Sciatic nerve (tissue), 2 donors: ENCODE measurements at regions not wholly inside any gene's neighbourhood (a gene's known extent, or its start where the extent isn't known, plus 50 kb on each side); places are given as distances from the start of the nearest gene placed in this dataset.
"Not testable (repeated sequence)": the region's sequence is repeated elsewhere in the genome, so short reads cannot be mapped to it uniquely, and the experiment has no call there.

Source experiments
- ATAC-seq: fragments of 200-7000 bp; cut with Tn5 transposase; one replicate; pipeline ENCODE4 v1.9.1; 2020; ENCODE audit warnings: mild to moderate bottlenecking, moderate library complexity
- DNase-seq: peaks from one replicate; pipeline ENCODE4 v3.0.0-alpha.2; 2020; ENCODE audit warnings: low spot score
- intact Hi-C: fragments of 100-400 bp; cut with DNase I; formaldehyde crosslinking; loops from one replicate; pipeline ENCODE4 v1.14.2; 2022
- donor health status: DM: no; HTN: no; CAD: no.
- donor health status: DM: no; HTN: no; CAD: no.

- intact Hi-C loops, result no loop called here
- DNase-seq, result no peak
- ATAC-seq, result no peak
Measured at GRCh38 chr6:98041056-98041455, 758.0 kb upstream of the MMS22L start.

DNA sequence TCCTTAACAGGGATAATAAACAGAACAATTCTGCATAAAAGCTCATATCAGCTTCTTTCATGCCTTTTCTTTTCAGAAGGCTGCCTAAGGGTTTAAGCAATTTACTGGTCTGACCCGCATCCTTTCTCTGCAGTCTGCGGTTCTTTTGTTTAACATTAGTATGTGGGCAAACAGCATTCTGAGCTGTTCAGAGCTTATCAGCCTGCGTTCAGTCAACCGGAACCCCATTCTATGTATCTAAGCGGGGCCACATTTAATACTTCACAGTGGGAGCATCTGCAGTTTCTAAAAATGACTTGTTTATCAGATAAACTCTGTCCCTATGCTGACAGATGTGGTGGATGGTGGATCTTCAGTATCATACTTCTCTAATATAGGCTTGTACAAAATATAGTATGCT is 758.9 kb upstream of the MMS22L start:
- ATAC-seq (no peak), DNase-seq (no peak)
- intact Hi-C loops, result no loop called here

DNA sequence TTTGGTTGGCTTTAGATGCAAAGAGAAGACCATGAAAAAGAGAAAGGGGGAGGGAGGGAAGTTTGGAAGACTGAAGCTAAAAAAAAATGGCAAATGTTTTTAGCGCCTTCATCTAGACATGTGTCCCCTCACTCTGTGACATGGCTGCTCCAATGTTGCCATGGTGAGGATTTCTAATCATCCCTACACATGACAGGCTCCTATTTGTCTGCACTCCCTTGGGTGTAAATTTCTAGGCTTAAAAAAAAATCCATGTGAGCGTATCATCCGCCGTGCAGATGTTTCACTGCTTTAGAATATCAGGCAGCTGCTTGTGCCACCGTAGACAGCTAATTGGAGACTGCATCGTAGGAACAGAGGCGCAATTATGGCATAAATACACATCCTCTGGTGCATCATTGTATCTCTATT is 761.1 kb upstream of the MMS22L start:
- ATAC-seq, result no peak
- intact Hi-C loops, result no loop called here

GRCh38 chr6:98044791-98045470 is 761.9 kb upstream of the MMS22L start:
- DNase-seq (no peak), ATAC-seq (no peak)
- intact Hi-C loops, result no loop called here

More for the DNA sequence above, 761.1 kb upstream of the MMS22L start:
- no peak for DNase-seq

- intact Hi-C loops, result no loop called here
- DNase-seq (no peak), ATAC-seq (no peak)
Measured at GRCh38 chr6:98047164-98047563, 764.1 kb upstream of the MMS22L start.

GRCh38 chr6:98047871-98048270 is 764.9 kb upstream of the MMS22L start:
- DNase-seq (no peak), ATAC-seq (no peak)
- intact Hi-C loops, result no loop called here

- ATAC-seq (no peak), DNase-seq (no peak)
- intact Hi-C loops, result no loop called here
Measured at GRCh38 chr6:98054453-98054852, 771.4 kb upstream of the MMS22L start.

DNA sequence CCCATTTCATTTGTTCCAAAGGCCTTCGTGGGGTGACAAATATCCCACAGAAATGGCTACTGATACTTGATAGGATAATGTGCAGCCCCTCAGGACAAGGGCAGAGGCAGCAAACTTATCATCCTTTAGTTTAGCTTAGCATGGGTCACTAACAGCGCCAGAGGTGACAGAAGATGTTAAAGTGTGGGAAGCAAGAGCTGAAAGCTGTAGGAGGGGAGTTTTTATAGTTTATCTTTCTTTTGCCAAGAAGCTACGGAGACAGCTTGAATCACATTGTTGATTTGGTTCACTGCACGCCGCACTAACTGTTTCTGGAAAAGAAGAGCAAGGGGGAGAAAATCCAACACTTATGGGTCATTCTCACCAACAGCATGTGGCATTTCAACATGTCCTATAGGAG is 773.9 kb upstream of the MMS22L start:
- no peak for ATAC-seq
- DNase-seq, result no peak
- intact Hi-C loops, result no loop called here

DNA sequence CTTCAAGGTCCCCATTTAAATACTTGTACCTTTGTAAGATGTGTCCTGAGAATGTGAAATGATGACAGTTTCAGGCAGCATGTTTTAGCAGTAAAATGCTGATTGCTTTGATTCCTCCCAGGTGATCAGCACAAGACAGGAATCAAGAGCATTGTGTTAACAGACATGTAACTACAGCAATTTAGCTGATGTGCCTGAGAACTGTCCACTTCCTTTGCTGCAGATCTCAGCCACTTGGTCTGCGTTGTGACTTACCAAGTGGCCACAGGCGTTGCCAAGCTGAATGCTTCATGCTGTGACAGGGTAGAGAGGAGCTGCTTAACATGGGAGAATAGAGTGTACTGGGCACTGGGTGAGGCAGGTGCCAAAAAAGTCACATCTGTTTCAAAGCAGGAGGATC is 767.0 kb upstream of the POU3F2 start:
- DNase-seq, result no peak
- ATAC-seq, result no peak
- intact Hi-C loops, result no loop called here

DNA sequence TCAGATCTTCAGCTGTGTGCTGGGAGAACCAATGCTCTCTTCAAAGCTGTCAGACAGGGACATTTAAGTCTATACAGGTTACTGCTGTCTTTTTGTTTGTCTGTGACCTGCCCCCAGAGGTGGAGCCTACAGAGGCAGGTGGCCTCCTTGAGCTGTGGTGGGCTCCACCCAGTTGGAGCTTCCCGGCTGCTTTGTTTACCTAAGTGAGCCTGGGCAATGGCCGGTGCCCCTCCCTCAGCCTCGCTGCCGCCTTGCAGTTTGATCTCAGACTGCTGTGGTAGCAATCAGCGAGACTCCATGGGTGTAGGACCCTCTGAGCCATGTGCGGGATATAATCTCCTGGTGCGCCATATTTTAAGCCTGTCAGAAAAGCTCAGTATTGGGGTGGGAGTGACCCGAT is 745.8 kb upstream of the POU3F2 start:
- intact Hi-C loops, ATAC-seq, DNase-seq: not testable (repeated sequence)

- DNase-seq (no peak), ATAC-seq (no peak)
- intact Hi-C loops, result no loop called here
Measured at GRCh38 chr6:98092331-98092730, 742.0 kb upstream of the POU3F2 start.

- no peak for DNase-seq
- intact Hi-C loops, result no loop called here
- no peak for ATAC-seq
Measured at GRCh38 chr6:98094696-98095095, 739.7 kb upstream of the POU3F2 start.

- no peak for ATAC-seq
Measured at GRCh38 chr6:98107801-98108200, 726.6 kb upstream of the POU3F2 start.

GRCh38 chr6:98116455-98116854 is 717.9 kb upstream of the POU3F2 start:
- no peak for ATAC-seq
- no peak for DNase-seq
- intact Hi-C loops, result no loop called here

More at GRCh38 chr6:98107801-98108200, 726.6 kb upstream of the POU3F2 start:
- DNase-seq, result no peak
- intact Hi-C loops, result no loop called here

- ATAC-seq (no peak), DNase-seq (no peak)
- intact Hi-C loops, result no loop called here
Measured at GRCh38 chr6:98117068-98117467, 717.3 kb upstream of the POU3F2 start.

- DNase-seq, result no peak
- intact Hi-C loops, result no loop called here
- no peak for ATAC-seq
Measured at GRCh38 chr6:98118397-98119045, 715.9 kb upstream of the POU3F2 start.

DNA sequence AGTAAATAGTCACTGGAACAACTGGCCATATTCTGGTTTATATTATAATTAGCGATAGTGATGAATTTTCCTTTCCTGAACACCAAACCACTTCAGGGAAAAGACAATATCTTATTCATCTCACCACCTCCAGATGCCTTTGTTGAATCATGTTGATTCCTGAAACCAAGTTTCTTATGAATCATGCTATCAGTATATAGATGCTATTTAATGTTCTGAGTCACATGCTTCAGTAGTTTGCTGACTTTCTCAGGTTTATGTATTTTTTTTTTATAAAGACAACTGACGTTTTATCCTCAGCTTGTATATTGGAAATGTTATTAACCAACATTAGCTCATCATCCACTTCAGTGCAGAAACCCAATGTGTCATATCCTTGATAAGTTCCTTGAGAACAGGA is 710.2 kb upstream of the POU3F2 start:
- ATAC-seq, result no peak
- DNase-seq, result no peak
- intact Hi-C loops, result no loop called here

GRCh38 chr6:98131290-98131990 is 702.9 kb upstream of the POU3F2 start:
- intact Hi-C loops, result no loop called here
- ATAC-seq (no peak), DNase-seq (no peak)

GRCh38 chr6:98136333-98136732 is 698.0 kb upstream of the POU3F2 start:
- intact Hi-C loops, result no loop called here
- ATAC-seq (no peak), DNase-seq (no peak)

- ATAC-seq (no peak), DNase-seq (no peak)
- intact Hi-C loops, result no loop called here
Measured at GRCh38 chr6:98137391-98137790, 697.0 kb upstream of the POU3F2 start.
